WTC11 (cell line): ENCODE measurements at regions not wholly inside any gene's neighbourhood (a gene's known extent, or its start where the extent isn't known, plus 50 kb on each side); places are given as distances from the start of the nearest gene placed in this dataset.

Source experiments
- ATF1 ChIP-seq: sonication (generic); formaldehyde crosslinking; IDR thresholded peaks from 2 replicates; pipeline ENCODE4 v1.8.1; 2023; ENCODE audit warnings: mild to moderate bottlenecking, moderate library complexity, missing genetic modification reagents
- CTCF ChIP-seq: fragments of 200-600 bp; IDR thresholded peaks from 2 replicates; pipeline ENCODE4 v1.8.0; 2022; ENCODE audit warnings: antibody characterized with exemption
- ELF4 ChIP-seq: sonication (generic); formaldehyde crosslinking; IDR thresholded peaks from 2 replicates; pipeline ENCODE4 v1.8.1; 2022; ENCODE audit warnings: low read depth, mild to moderate bottlenecking, moderate library complexity, missing genetic modification reagents
- ETV6 ChIP-seq: sonication (generic); formaldehyde crosslinking; IDR thresholded peaks from 2 replicates; pipeline ENCODE4 v1.8.1; 2022; ENCODE audit warnings: mild to moderate bottlenecking, missing genetic modification reagents
- FOXK1 ChIP-seq: sonication (generic); formaldehyde crosslinking; IDR thresholded peaks from 2 replicates; pipeline ENCODE4 v1.8.0; 2022; ENCODE audit warnings: mild to moderate bottlenecking, moderate library complexity, missing genetic modification reagents
- FOXP4 ChIP-seq: sonication (generic); formaldehyde crosslinking; IDR thresholded peaks from 2 replicates; pipeline ENCODE4 v1.8.0; 2022; ENCODE audit warnings: mild to moderate bottlenecking, missing genetic modification reagents
- MLX ChIP-seq: sonication (generic); formaldehyde crosslinking; IDR thresholded peaks from 2 replicates; pipeline ENCODE4 v1.8.1; 2023; ENCODE audit warnings: mild to moderate bottlenecking, missing genetic modification reagents, moderate library complexity
- NFYB ChIP-seq: sonication (generic); formaldehyde crosslinking; conservative IDR thresholded peaks from 2 replicates; pipeline ENCODE4 v1.8.0; 2022; ENCODE audit warnings: low read depth, missing genetic modification reagents
- NR1H2 ChIP-seq: sonication (generic); formaldehyde crosslinking; IDR thresholded peaks from 2 replicates; pipeline ENCODE4 v1.9.0; 2021; ENCODE audit warnings: mild to moderate bottlenecking, moderate library complexity, missing genetic modification reagents
- NR3C1 ChIP-seq: sonication (generic); formaldehyde crosslinking; conservative IDR thresholded peaks from 2 replicates; pipeline ENCODE4 v1.8.1; 2023; ENCODE audit warnings: low read depth, mild to moderate bottlenecking, missing genetic modification reagents
- TEAD4 ChIP-seq: sonication (generic); formaldehyde crosslinking; IDR thresholded peaks from 2 replicates; pipeline ENCODE4 v1.8.0; 2022; ENCODE audit warnings: mild to moderate bottlenecking, missing genetic modification reagents
- USF2 ChIP-seq: sonication (generic); formaldehyde crosslinking; IDR thresholded peaks from 2 replicates; pipeline ENCODE4 v1.8.1; 2023; ENCODE audit warnings: mild to moderate bottlenecking, missing genetic modification reagents, moderate library complexity

GRCh38 chr17:26775219-26775822, 518.6 kb upstream of the WSB1 start:
- TF ChIP-seq CTCF, result no peak
- no peak for TF ChIP-seq ELF4 (CRISPR knock-in tag)
- TF ChIP-seq NR3C1 (CRISPR knock-in tag), result no peak
- no peak for TF ChIP-seq FOXP4 (CRISPR knock-in tag)
- TF ChIP-seq TEAD4 (CRISPR knock-in tag), result no peak
- no peak for TF ChIP-seq USF2 (CRISPR knock-in tag)
- no peak for TF ChIP-seq ATF1 (CRISPR knock-in tag)
- no peak for TF ChIP-seq FOXK1 (CRISPR knock-in tag)
- no peak for TF ChIP-seq NR1H2 (CRISPR knock-in tag)
- no peak for TF ChIP-seq NFYB (CRISPR knock-in tag)
- TF ChIP-seq MLX (CRISPR knock-in tag), result no peak
- no peak for TF ChIP-seq ETV6 (CRISPR knock-in tag)
